ENCODE measurements at regions not wholly inside any gene's neighbourhood (a gene's known extent, or its start where the extent isn't known, plus 50 kb on each side); places are given as distances from the start of the nearest gene placed in this dataset.

DNA sequence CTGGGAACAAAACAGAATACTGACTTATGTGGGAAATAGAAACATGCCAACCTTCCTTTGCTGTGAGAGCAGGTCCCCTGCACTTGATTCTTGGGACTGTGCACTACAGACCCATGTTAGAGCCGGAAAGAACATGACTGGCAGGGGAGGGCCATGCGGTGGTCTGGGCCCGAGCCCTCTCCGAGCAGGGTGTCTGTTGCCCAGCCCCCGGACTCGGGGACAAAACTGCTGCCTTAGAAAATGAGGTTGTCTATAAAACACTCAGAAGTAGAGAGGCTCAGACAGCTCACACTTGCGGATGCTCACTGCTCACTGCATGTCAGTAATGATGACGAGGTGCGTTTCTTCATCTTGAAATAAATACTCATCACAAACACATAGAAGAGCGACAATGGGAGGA, 270.7 kb upstream of the HDAC4 start (continued):
- TF ChIP-seq ID3 (CRISPR knock-in tag; IDR thresholded peaks at IDR 0.05) (no peak), ID3 (tag; IDR thresholded peaks at IDR 0.05) (no peak)

DNA sequence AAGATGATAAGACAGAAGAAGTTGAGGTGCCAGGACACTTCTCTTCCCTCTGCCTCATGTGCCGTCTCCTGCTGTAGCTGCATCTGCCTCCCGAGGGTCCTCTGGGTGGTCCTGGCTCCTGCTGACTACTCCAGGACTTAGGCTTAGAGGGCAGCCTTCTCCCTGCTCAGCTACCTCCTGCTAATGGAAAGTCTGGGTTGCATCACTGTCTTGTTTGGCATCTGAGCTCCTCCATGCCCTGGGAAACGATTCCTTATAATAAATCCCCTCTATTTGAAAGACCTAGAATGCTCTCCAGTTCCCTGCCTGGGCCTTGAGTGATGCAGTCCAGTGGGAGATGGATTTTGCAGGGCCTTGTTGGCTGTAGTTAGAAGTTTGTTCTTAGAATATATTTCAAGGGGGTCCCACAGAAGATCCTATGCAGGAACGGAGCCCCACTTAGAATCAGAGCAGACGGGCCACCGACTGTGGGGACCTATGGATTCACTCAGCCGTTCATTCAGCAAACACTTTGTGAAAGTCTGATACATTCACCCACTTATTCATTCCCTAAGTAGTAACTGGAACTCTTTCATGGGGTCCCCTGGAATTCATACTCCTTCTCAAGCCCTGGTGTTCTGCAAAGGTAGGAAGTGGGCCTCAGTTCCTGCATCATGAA, 269.8 kb upstream of the HDAC4 start:
- ChIA-PET CTCF (ENCODE audit: low intra/inter-chr PET ratio) (no interaction called here), POLR2A (no interaction called here)
- Histone ChIP-seq H2AFZ (ENCODE audit: low read depth, low read length) (no peak overlapping the region), H3K79me2 (ENCODE audit: control insufficient read depth, insufficient read depth, low read length) (no peaks in the 10 kb centered on the region), H3K27ac (ENCODE audit: extremely low read depth, low read depth, low read length) (no peak overlapping the region), H4K20me1 (replicated peaks; ENCODE audit: control insufficient read depth, insufficient read depth, low read length) (no peaks in the 10 kb centered on the region), H3K36me3 (ENCODE audit: control insufficient read depth, insufficient read depth, low read length) (no peaks in the 10 kb centered on the region), H3K4me3 (no peak overlapping the region), H3K9me3 (replicated peaks; ENCODE audit: control insufficient read depth, insufficient read depth, low read depth, low read length) (no peaks in the 10 kb centered on the region), H3K9ac (ENCODE audit: insufficient read depth in 1 of 2, low read depth in 2 of 2, low read length in 2 of 2) (no peak overlapping the region), H3K27me3 (ENCODE audit: control insufficient read depth in 2 of 2, insufficient read depth in 2 of 2, low read length in 2 of 2) (peaks cover 0 to 47% of the 10 kb centered on the region in 2 experiments; a peak in 3 of 5 replicates), H3K4me1 (replicated peaks in 1 of 2; ENCODE audit: control insufficient read depth in 2 of 2, insufficient read depth in 2 of 2, low read length in 2 of 2) (no peaks in the 10 kb centered on the region), H3K4me2 (ENCODE audit: insufficient read depth, low read length) (no peak overlapping the region), H3K9me1 (ENCODE audit: control insufficient read depth, insufficient read depth, low read length) (no peaks in the 10 kb centered on the region)
- no peak for DNase-seq (ENCODE audit: extremely low read depth in 1 of 4, low spot score in 3 of 4)
- no peak for ATAC-seq
- 0% methylated on average over 5 of the region's 7 CpGs for WGBS (ENCODE audit: insufficient coverage, low coverage, missing lambda C conversion rate)
- FAIRE-seq: no peak
- intact Hi-C loops (cut with micrococcal nuclease) (no loop called here), in situ Hi-C loops (cut with MboI) (no loop called here)
- no TSS peak for BruUV-seq (replicated peaks)
- TF ChIP-seq, protein P1, sequence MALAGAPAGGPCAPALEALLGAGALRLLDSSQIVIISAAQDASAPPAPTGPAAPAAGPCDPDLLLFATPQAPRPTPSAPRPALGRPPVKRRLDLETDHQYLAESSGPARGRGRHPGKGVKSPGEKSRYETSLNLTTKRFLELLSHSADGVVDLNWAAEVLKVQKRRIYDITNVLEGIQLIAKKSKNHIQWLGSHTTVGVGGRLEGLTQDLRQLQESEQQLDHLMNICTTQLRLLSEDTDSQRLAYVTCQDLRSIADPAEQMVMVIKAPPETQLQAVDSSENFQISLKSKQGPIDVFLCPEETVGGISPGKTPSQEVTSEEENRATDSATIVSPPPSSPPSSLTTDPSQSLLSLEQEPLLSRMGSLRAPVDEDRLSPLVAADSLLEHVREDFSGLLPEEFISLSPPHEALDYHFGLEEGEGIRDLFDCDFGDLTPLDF (CRISPR knock-in tag; IDR thresholded peaks at IDR 0.05): no peak
- no peak for TF ChIP-seq BMI1 (IDR thresholded peaks at IDR 0.05; ENCODE audit: low read length)
- TF ChIP-seq, protein P2, sequence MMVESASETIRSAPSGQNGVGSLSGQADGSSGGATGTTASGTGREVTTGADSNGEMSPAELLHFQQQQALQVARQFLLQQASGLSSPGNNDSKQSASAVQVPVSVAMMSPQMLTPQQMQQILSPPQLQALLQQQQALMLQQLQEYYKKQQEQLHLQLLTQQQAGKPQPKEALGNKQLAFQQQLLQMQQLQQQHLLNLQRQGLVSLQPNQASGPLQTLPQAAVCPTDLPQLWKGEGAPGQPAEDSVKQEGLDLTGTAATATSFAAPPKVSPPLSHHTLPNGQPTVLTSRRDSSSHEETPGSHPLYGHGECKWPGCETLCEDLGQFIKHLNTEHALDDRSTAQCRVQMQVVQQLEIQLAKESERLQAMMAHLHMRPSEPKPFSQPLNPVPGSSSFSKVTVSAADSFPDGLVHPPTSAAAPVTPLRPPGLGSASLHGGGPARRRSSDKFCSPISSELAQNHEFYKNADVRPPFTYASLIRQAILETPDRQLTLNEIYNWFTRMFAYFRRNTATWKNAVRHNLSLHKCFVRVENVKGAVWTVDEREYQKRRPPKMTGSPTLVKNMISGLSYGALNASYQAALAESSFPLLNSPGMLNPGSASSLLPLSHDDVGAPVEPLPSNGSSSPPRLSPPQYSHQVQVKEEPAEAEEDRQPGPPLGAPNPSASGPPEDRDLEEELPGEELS (CRISPR knock-in tag; IDR thresholded peaks at IDR 0.05; ENCODE audit: borderline replicate concordance): no peak
- no peak for TF ChIP-seq MBD2 (IDR thresholded peaks at IDR 0.05; ENCODE audit: borderline replicate concordance, low read depth)
- TF ChIP-seq TOE1 (IDR thresholded peaks at IDR 0.05; ENCODE audit: borderline replicate concordance): no peak
- TF ChIP-seq TOE1 (CRISPR knock-in tag; IDR thresholded peaks at IDR 0.05; ENCODE audit: borderline replicate concordance, low read depth): no peak
- no peak for TF ChIP-seq NCOA6 (IDR thresholded peaks at IDR 0.05)
- no peak for TF ChIP-seq PURB (CRISPR knock-in tag; IDR thresholded peaks at IDR 0.05; ENCODE audit: low read depth)
- TF ChIP-seq NFRKB (IDR thresholded peaks at IDR 0.05; ENCODE audit: low read depth): no peak
- no peak for TF ChIP-seq KLF13 (tag; IDR thresholded peaks at IDR 0.05; ENCODE audit: borderline replicate concordance, low read depth)
- TF ChIP-seq ZBTB7A (IDR thresholded peaks at IDR 0.05; ENCODE audit: borderline replicate concordance, control insufficient read depth, low read depth, low read length): no peak
- TF ChIP-seq, protein P3, sequence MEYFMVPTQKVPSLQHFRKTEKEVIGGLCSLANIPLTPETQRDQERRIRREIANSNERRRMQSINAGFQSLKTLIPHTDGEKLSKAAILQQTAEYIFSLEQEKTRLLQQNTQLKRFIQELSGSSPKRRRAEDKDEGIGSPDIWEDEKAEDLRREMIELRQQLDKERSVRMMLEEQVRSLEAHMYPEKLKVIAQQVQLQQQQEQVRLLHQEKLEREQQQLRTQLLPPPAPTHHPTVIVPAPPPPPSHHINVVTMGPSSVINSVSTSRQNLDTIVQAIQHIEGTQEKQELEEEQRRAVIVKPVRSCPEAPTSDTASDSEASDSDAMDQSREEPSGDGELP (CRISPR knock-in tag; IDR thresholded peaks at IDR 0.05; ENCODE audit: borderline replicate concordance): no peak
- TF ChIP-seq SLC30A9 (CRISPR knock-in tag; IDR thresholded peaks at IDR 0.05): no peak
- TF ChIP-seq RFX1 (IDR thresholded peaks at IDR 0.05): no peak
- TF ChIP-seq SNRNP70 (optimal IDR thresholded peaks at IDR 0.05; ENCODE audit: low read depth, low read length): no peak
